OCI-LY3 (cell line): ENCODE measurements at regions not wholly inside any gene's neighbourhood (a gene's known extent, or its start where the extent isn't known, plus 50 kb on each side); places are given as distances from the start of the nearest gene placed in this dataset.

Experiments
- CTCF ChIP-seq: fragments of 200-600, 300-600 bp; sonication (generic); IDR thresholded peaks from 2 replicates; pipeline ENCODE4 v1.5.1; 2014; ENCODE audit warnings: antibody characterized with exemption, low read length, low read depth
- EZH2phosphoT487 ChIP-seq: fragments of 200-600 bp; shearing (Covaris generic); IDR thresholded peaks from 2 replicates; pipeline ENCODE4 v1.6.1; 2018; ENCODE audit warnings: antibody characterized with exemption, mixed run types, low read depth

- TF ChIP-seq CTCF (no peak), EZH2phosphoT487 (no peak)
Observed at GRCh38 chr6:16873698-16874097, 112.4 kb upstream of the ATXN1 start.
